ENCODE measurements at regions not wholly inside any gene's neighbourhood (a gene's known extent, or its start where the extent isn't known, plus 50 kb on each side); places are given as distances from the start of the nearest gene placed in this dataset.

GRCh38 chr5:6118691-6119090, 259.7 kb downstream of the MED10 start:
- ChIA-PET POLR2A (ENCODE audit: partially characterized antibody) (no interaction called here), CTCF (ENCODE audit: partially characterized antibody) (no interaction called here)
- Histone ChIP-seq H3K9ac (replicated peaks in 1 of 4; ENCODE audit: extremely low read depth in 1 of 4, low read depth in 3 of 4, low read length in 3 of 4) (no peak overlapping the region), H3K9me3 (ENCODE audit: insufficient read depth in 2 of 2, low read depth in 1 of 2, low read length in 1 of 2) (peaks cover 5 to 9% of the 10 kb centered on the region in 2 experiments; a peak in 3 of 4 replicates), H2BK120ac (replicated peaks; ENCODE audit: low read depth, low read length) (no peak overlapping the region), H3K4me1 (replicated peaks in 1 of 4; ENCODE audit: control insufficient read depth in 3 of 4, insufficient read depth in 4 of 4, low read length in 3 of 4) (no peaks in the 10 kb centered on the region), H2BK20ac (ENCODE audit: low read length) (no peak overlapping the region), H3K4me2 (ENCODE audit: insufficient read depth in 1 of 2, low read depth in 2 of 2, low read length in 2 of 2) (no peak overlapping the region), H2AFZ (ENCODE audit: low read length) (no peak overlapping the region), H3K79me1 (ENCODE audit: low read depth, low read length) (no peaks in the 10 kb centered on the region), H3K4ac (replicated peaks; ENCODE audit: insufficient read length, low read depth, low read length) (no peak overlapping the region), H2BK12ac (ENCODE audit: low read depth, low read length) (no peak overlapping the region), H3K27me3 (replicated peaks in 1 of 4; ENCODE audit: control insufficient read depth in 3 of 4, extremely low read depth in 1 of 4, insufficient read depth in 3 of 4, low read length in 3 of 4) (peaks cover 0 to 1% (median 0%) of the 10 kb centered on the region in 4 experiments; a peak in 1 of 7 replicates), H3K27ac (ENCODE audit: low read depth, low read length) (no peak overlapping the region), H3K4me3 (ENCODE audit: extremely low read depth in 1 of 4, insufficient read depth in 2 of 4, low read depth in 3 of 4, low read length in 4 of 4) (no peak overlapping the region), H3K36me3 (ENCODE audit: control insufficient read depth in 2 of 4, insufficient read depth in 4 of 4, low read length in 3 of 4) (no peaks in the 10 kb centered on the region), H4K20me1 (replicated peaks in 1 of 2; ENCODE audit: control insufficient read depth in 1 of 2, insufficient read depth in 2 of 2, low read length in 2 of 2) (no peaks in the 10 kb centered on the region), H2AK5ac (ENCODE audit: low read depth, low read length) (no peak overlapping the region), H3K23me2 (ENCODE audit: low read depth, low read length) (no peaks in the 10 kb centered on the region; the same call in 1 of the 2 replicates), H3K18ac (ENCODE audit: extremely low read depth, low read length) (no peak overlapping the region), H4K5ac (ENCODE audit: insufficient read length, low read depth, low read length) (no peak overlapping the region), H2BK5ac (ENCODE audit: low read depth, low read length) (no peak overlapping the region), H2BK15ac (ENCODE audit: low read length) (no peak overlapping the region), H4K8ac (ENCODE audit: extremely low read depth, insufficient read depth, low read length) (no peak overlapping the region), H3K23ac (ENCODE audit: insufficient read length) (no peak overlapping the region), H4K91ac (replicated peaks; ENCODE audit: insufficient read length, low read length) (no peak overlapping the region), H3K56ac (replicated peaks; ENCODE audit: insufficient read length, low read depth, low read length) (no peak overlapping the region), H3K79me2 (ENCODE audit: control insufficient read depth in 1 of 2, insufficient read depth in 2 of 2, low read length in 2 of 2) (no peaks in the 10 kb centered on the region), H3K14ac (ENCODE audit: insufficient read length) (no peak overlapping the region)
- no peak for TF ChIP-seq KDM5A (IDR thresholded peaks at IDR 0.05; ENCODE audit: low read length)
- no peak for TF ChIP-seq BACH1 (IDR thresholded peaks at IDR 0.05; ENCODE audit: low read length)
- no peak for TF ChIP-seq GABPA (IDR thresholded peaks at IDR 0.05; ENCODE audit: borderline replicate concordance, insufficient read depth, low read length)
- TF ChIP-seq SP1 (IDR thresholded peaks at IDR 0.05; ENCODE audit: low read depth, low read length) = no peak
- TF ChIP-seq CREB1 (IDR thresholded peaks at IDR 0.05) = no peak
- TF ChIP-seq FOSL1 (IDR thresholded peaks at IDR 0.05; ENCODE audit: insufficient read depth, low read depth, low read length) = no peak
- no peak for TF ChIP-seq NRF1 (IDR thresholded peaks at IDR 0.05; ENCODE audit: low read depth, low read length)
- TF ChIP-seq SAP30 (IDR thresholded peaks at IDR 0.05; ENCODE audit: insufficient read depth, insufficient replicate concordance, low read length) = no peak
- TF ChIP-seq MAFK (IDR thresholded peaks at IDR 0.05; ENCODE audit: low read depth, low read length) = no peak
- TF ChIP-seq POLR2AphosphoS5 (IDR thresholded peaks at IDR 0.05; ENCODE audit: low read depth, low read length) = no peak
- TF ChIP-seq ATF3 (IDR thresholded peaks at IDR 0.05; ENCODE audit: insufficient read depth, low read depth, low read length) = no peak
- no peak for TF ChIP-seq HDAC6 (IDR thresholded peaks at IDR 0.05; ENCODE audit: low read depth, low read length)
- FAIRE-seq (no peak), DNase-seq (ENCODE audit: low read depth in 1 of 2, low spot score in 2 of 2) (no peak)
- WGBS, 2 experiments (ENCODE audit: extremely low coverage in 1 of 2, insufficient coverage in 1 of 2, insufficient read length in 1 of 2, insufficient replicate concordance in 2 of 2, low coverage in 1 of 2, low lambda C conversion rate in 2 of 2, missing lambda C conversion rate in 1 of 2) = 80% methylated on average over 4 of the region's 4 CpGs; no CpG with 5 or more reads in 1 of the 2 experiments

Measured in H1 (cell line).